Urothelium cell line (cell line): ENCODE measurements at regions not wholly inside any gene's neighbourhood (a gene's known extent, or its start where the extent isn't known, plus 50 kb on each side); places are given as distances from the start of the nearest gene placed in this dataset.
"Not testable (repeated sequence)": the region's sequence is repeated elsewhere in the genome, so short reads cannot be mapped to it uniquely, and the experiment has no call there.

Experiments used
- DNase-seq: peaks from one replicate; pipeline ENCODE4 v3.0.0; 2011; ENCODE audit warnings: low spot score, mixed read lengths
- FAIRE-seq: peaks from 2 replicates; lab custom pipeline; 2011; peaks lifted over from hg19 to GRCh38; lab: Jason Lieb, UNC

DNA sequence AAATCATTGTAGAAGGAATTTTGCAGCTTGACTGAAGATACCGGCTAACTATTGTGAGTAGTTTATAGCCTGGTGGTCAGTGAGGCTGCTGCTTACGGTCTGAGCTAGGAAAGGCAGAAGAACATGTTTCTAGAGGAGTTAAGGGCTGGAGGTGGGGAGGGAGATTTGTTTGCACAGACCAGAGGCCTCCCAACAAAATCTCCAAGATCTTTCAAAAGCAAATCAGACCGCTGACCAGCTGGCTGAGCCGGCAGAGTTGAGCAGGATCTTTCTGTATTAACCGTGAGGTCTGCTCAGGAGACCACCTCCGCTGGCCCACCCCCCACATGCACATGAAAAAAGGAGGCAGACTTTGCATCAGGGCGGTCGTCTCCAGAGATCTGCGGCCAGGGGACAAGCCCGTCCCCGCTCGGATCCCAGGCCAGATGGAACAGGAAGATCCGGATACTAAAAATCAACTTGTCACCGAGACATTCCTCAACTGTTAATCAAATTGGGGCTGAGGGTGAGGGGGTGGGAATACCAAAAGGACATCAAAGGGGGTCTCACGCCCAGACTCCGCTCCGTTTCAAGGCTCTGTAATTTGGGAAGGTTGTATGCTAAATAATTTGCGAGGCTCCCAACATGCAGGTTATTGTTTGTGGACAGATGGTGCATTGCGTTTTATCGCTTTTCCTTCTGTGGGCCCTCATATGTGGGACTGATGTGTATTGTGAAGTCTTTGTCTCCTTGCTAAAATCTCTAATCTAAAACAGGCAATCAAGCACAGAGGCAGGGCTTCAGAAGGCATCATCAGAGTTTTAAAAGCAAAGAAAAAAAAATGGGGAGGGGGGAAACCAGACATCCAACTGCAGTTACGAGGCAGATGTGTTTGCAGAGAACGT, 319.0 kb downstream of the ZNF536 start:
- FAIRE-seq (no peak), DNase-seq (no peak)

DNA sequence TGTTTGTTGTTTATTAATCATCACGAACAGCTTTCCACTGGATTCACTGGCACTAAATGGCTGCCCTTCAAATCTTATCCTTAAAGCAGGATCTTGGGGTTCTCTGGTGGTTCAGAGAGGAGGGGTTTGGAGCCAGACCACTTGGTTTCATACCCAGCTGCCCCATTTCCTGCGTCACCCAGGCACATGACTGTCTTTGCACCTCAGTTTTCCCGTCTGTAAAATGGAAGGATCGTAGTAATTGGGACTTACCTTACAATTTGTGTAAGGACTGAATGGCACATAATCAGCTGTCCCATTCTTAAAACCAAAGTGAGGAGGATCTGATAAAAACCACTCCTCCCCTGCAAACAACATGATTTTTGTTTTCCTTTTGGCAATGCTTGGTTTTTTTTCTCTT, 318.3 kb downstream of the ZNF536 start:
- no peak for FAIRE-seq
- DNase-seq = no peak

DNA sequence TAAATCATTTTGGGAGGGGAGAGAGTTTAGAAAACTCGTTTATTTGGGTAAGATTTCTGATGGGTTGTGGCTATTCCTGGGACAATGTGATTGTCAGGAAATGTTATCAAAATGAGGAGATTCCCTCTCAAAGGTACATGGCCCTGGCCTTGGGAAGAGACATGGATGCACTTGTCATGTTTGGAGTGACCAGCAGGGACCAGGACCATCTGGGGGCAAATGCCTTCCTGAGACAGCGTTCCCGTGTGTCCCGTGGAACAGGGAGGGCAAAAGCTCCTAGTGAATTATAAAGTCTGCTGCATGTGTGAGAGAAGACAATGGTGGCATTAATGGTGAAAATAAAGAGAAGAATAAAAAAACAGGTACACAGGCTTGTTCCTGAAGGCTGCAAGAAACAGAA, 317.3 kb downstream of the ZNF536 start:
- DNase-seq (no peak), FAIRE-seq (no peak)

DNA sequence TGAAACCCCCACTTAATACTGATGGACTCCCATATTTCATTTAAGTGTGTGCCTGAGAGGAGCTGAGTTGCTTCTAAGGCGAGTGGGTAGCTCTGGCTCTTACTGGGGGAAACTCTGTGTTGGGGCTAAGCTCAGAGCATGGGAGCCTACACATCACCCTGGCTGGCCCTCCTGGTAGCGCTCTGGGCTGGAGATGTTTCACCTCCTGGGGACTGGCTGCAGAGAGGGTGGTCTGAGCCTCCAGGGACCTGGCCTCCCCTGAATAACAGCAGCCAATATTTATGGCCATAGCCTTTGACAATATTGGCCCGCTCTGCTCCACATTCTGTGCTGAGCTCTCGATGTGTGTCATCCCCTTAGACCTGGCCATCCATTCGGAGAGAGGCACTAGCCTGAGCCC, 316.5 kb downstream of the ZNF536 start:
- no peak for DNase-seq
- FAIRE-seq = no peak

DNA sequence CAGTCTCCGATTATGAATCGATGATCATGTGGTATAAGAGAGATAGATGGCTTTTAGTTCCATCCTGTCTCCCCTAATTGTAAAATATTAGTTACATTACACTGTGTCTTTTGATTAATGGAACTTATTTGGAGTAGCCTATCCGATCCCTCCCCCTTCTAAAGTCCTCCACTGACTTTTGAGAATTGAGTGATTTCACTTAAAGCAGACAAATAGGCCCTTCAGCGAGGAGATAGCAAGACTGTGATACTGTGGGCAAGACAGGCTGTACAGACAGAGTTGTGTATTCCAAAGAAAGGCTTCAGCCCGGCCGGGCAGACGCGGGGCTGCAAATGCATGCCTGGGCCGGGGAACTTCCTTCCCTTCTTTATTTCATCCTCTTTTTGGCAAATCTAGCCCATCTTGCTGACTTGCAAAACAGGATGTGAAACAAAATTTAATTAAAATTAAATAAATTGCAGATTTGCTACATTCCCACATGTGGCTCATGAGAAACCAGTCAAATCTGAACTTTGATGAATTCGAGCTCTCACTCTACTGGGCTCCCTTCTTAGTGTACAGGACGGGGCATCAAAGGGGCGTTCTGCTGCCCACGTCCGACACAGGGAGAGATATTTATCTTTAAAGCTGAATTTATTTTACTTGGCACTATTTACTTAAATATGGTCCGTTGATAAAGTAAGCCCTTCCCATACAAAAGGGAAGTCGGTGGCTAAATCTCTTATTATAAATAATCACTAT, 314.8 kb downstream of the ZNF536 start:
- no peak for FAIRE-seq
- DNase-seq = no peak

DNA sequence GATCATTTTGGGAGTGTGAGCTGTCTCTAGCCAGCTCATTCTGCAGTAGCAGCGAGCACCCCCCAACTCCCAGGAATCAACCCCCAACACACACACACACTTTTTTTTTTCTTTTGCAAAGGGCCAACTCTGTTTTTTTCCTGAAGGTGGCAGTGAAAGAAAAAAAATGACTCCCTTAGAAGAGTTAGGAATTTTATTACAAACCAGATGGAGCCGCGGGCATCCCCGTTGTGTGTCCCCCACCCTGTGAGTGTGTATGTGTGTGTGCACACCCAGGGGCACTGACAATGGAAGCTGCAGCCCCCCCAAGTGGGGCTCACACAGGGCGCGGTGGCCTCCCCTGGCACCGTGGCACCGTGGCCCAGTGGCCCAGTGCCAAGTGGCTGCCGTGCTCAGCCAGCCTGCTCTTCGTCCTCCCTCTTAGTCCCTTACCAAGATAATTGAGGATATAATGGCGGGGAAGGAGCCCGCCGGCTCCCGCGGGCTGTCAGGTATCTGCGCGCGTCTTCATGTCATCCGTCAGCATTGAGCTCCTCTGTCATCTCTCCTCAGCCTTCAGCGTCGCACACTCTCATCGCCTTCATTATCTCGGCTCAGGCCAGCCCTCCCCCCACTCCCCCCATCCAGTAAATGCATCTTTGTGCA, 314.1 kb downstream of the ZNF536 start:
- DNase-seq (peak; percentile 19), FAIRE-seq (no peak)

DNA sequence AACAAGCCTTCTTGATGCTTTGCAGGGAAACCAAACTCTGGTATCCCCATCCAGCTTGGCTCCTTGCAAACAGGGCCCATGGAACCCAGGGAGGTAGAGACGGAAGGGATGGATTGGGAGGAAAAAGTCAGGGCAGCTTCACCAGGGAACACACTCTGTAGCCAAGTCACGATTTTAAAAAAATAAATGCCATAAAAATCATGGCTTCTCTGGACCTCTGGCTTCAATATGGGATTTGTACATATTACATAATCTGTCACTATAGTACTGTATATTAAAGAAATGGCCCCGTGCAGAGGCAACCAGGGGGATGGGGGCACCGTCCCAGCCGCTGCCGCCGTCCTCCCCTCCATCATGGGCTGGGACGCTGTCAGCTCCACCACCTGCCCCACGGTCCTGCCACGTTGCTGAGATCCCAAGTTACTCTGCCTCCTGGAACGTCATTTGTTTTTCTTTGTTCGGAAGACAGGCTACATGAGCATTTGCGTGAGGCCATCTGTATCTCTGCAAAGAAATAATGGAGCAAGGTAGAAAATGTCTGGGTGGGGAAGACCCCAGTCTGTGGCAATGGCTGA, 313.3 kb downstream of the ZNF536 start:
- no peak for FAIRE-seq
- no peak for DNase-seq

DNA sequence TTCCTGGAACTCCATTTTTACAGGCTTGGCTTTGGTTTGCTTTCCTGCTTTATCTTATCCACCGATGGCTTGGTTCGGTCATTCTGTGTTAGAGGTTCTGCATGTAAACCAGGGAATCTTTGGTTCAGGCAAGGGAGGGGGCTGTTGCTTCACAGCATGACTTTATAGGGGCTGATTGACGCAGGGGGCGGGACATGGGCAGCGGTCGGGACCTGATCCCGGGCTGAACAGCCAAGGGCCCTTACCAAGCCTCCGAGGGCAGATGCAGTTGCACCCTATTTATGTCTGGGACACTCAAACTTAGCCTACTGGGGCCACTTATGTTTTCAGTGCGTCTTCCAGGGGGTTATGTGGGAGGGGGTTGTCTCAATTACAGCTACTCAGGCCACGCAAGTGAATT, 312.4 kb downstream of the ZNF536 start:
- FAIRE-seq = no peak

DNA sequence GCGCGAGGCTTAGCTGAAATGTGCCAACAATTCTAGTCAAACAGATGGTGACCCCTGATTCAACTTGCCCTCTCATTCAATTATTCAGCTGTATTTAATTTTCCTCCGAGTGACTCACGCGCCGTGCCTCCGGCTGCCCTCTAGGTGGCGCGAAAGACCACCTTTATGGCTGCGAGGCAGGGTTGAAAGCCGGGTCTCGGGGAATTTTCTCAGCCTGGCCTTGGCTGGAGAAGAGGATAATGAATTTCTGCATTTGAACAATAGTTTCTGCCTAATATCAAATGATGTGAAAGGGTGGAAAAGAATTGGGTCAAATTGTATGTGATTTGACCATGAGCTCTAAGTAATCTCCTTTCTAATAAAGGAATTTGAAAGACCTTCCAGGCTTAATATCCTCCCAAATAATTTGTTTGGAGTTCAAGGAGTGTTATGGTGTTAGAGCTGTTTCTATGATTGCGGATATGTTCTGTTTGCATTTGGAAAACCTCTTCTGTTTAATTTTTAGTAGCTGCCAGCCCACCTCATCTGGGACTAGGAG, 310.9 kb downstream of the ZNF536 start:
- DNase-seq (peak; percentile 83), FAIRE-seq (no peak)

More for the DNA sequence above, 312.4 kb downstream of the ZNF536 start:
- no peak for DNase-seq

DNA sequence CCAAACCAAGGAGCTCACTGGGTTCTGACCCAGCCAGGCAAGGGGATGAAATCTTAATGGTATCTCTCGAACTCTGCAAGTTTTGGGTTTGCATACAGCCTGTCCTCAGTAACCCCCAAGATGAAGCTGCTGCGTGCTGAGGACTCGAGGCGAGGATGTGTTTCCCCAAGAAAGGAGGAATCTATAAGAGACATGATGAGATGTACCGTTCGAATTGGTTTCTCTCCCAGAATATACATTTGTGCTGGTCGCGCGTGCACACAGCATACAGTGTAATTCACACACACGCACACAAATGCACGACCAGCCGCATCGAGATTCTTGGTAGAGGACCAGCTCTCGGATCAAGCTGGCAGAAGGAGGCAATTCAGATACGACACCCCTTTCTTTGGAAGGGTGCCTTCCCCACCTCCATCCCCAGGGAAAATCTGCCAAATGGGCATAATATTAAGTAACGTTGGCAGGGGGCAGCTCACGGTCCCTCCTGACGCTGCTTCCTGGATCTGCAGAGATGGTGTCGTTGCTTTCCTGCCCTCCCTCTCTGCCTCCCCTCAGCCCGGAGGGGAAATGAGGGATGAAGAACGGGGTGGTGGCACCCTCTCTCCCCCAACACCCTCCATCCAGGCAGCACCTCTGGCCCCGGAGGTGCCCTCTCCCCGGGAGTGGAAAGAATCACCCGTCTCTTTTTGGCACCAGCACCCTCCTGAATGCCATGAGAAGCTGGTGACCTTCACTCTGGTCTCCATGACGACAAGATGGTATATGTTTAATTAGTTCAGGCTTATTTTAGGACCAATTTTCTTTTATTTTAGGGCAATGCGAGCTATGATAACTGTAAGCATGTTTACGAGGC, 310.2 kb downstream of the ZNF536 start:
- DNase-seq = no peak

DNA sequence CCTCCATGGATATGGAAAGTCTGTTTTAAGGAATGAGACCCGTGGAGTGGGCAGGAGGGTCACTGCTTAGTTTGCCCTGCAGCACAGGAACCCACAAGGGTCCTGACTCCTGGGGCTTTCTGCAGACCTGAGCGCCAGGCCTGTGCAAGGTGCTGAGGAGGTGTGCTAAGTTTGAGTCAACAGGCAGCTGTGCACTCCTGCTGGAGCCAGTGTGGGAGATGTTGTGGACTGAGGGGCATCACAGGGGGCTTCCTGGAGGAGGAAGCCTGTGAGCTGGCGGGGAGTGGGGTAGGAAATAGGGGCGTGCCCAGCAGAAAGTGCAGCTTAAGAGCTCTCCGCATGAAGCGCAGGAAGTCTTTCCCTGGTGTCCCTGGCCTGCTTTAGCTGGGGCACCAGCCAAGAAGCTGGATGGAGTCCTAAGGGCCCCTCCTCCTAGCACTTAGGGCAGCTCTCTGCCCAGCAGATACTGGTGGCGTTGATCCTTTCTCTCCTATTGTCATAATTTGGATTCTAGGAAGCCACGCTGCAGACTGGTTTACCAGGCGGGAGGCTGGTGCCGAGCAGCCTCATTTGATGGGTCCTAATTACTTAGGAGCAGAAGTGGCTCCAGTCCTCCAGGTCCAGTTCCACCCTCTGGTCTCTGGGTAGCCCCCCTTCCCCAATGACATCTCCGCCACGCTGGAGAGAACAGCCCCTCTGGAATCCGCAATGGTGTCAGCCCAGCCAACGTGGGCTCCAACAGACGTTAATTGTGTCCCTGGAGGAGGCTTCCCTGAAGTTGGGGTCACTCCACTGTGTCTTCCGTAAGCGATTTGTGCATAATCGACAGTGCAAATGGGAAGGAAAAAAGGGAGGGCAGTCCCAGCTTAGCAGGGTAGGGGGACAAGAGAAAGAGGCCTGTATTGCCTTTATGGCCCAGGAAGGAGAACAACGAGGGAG, 309.2 kb downstream of the ZNF536 start:
- FAIRE-seq (no peak), DNase-seq (no peak)

More for the DNA sequence above, 310.2 kb downstream of the ZNF536 start:
- FAIRE-seq = no peak

DNA sequence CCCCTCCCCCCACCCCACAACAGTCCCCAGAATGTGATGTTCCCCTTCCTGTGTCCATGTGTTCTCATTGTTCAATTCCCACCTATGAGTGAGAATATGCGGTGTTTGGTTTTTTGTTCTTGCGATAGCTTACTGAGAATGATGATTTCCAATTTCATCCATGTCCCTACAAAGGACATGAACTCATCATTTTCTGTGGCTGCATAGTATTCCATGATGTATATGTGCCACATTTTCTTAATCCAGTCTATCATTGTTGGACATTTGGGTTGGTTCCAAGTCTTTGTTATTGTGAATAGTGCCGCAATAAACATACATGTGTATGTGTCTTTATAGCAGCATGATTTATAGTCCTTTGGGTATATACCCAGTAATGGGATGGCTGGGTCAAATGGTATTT, 308.2 kb downstream of the ZNF536 start:
- not testable (repeated sequence) for FAIRE-seq

DNA sequence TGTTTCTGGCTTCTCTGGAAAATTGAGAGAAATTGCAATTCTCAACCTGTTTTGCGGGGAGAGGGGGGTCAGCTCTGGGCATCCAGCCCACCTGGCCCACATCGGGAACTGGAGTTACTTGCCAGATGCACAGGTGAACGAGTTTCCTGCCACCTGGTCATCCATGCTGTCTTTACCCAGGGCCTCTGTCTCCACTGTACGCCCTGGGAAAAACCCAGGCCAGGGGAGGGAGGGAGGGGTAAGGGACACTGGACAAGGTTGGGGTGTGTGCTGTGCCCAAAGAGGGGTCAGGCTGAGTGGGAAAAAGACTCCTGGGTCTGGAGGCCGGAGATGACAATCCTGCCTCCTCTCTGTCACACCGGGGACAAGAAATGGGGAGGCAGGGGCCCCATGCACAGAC, 307.6 kb downstream of the ZNF536 start:
- FAIRE-seq = no peak
- DNase-seq = no peak

More for the DNA sequence above, 308.2 kb downstream of the ZNF536 start:
- not testable (repeated sequence) for DNase-seq

DNA sequence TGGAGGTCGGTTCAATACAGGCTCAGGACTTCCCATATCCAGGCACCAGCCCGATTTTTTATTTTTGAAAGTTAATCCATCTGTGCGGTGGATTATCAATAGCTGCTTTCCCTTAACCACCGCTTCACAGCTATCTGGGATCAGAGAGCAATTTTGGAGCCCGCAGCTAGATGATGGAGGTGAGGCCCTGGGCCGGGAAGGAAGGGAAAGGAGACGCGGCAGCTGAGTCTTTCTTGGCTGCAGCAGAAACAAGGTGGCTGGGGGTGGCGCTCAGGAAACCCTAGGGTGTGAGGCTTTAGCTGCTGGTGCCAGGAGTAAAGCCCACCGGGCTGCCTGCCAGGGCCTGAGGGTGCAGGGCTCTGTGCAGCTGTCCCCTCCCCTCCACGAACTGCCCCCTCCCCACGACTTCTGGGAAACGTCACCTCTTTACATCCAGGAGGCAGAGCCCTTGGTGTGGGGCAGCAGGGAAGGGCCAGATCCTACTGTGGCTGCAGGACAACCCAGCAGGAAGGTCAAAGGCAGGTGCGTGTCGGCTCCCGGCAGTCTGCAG, 307.0 kb downstream of the ZNF536 start:
- DNase-seq = no peak
- FAIRE-seq = no peak

DNA sequence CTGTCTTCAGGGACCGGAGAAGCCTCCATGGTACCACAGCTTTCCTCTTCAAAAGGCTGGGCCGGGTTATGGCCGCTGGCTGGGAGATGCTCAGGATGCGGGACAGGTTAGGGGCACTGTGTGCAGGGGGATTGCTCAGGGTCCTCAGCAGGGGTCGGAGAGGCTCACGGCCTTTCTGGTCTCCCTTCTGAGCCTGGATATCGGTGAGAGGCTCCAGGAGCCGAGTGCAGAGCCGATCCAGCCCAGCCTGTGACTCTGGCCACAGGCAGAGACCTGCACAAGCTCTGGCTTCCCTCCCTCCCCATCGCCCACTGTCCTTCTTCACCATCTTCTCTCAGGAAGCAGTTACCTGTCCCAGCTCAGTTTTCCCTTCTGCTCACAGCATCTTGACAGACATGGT, 306.0 kb downstream of the ZNF536 start:
- no peak for DNase-seq

DNA sequence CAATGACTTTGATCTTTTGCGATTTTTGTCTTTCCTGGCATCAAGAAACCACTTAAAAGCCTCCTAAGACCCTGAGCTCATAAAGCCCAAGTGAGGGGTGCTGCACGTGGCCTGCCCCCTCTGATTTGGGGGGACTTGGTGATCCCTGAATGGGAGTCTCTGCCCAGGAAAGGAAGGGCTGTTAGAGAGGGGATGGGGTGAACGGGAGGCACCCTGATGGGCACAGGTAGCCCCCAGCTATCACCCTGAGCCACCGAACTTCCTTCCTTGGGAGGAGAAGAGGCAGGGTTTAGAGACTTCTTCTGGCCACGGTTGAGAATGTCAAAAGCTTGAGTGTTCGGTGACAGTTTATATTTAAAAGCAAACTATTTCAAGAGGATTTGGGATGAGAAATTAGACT, 305.5 kb downstream of the ZNF536 start:
- FAIRE-seq = no peak
- no peak for DNase-seq

More for the DNA sequence above, 306.0 kb downstream of the ZNF536 start:
- FAIRE-seq = no peak

DNA sequence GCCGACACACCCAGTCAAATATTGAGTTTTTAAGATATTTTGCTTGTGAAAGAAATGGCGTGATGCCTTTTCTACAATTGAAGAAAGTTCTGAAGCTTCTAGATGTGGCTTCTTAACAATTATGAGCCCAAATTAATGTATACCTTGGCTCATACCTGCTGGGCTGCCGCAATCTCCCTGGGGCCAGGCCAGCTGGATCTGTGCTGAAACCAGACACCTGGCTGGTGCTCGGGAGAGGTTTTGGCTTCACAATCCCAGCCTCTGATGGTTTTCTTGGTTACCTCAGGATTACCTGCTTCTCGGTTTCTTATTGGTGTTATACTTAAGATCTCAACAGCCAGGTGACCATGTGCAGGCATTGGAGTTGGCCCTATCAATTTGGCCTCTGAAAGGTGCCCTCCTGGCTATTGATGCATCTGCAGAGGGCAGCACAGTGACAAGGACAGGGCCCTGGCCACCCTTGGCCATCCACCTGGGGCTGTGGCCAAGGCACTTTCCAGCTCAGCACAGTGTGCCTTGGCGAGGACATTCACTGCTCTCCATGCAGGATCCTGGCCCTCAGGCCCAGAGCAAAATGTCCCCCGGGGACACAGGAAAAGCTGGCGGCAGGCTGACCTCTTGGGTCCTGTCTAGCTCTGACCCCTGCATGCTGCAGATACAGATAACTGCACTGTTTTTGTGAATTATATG, 305.0 kb downstream of the ZNF536 start:
- no peak for FAIRE-seq

DNA sequence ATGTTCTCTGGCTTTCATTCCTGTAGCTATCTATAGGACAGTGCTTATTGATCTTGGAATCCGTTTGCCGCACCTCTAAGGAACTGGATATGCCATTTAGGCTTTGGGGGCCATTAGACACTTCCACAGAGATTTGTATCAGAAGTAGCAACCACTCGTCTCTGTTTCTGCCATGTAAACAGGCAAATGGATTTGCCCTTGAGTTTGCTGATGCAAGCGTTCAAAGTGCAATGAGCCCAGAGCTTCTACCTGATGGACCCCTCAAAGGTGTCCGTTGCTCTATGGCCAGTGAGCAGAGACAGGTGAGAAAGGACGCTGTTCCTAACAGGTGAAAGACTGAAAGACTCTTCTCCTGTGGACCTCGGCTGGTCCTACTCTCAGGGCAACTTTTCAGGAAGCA, 302.9 kb downstream of the ZNF536 start:
- FAIRE-seq (no peak), DNase-seq (no peak)

More for the DNA sequence above, 305.0 kb downstream of the ZNF536 start:
- DNase-seq = no peak
